GM19035 (cell line): ENCODE measurements at regions not wholly inside any gene's neighbourhood (a gene's known extent, or its start where the extent isn't known, plus 50 kb on each side); places are given as distances from the start of the nearest gene placed in this dataset.
"Not testable (repeated sequence)": the region's sequence is repeated elsewhere in the genome, so short reads cannot be mapped to it uniquely, and the experiment has no call there.

ENCODE experiments used
- ATAC-seq: cut with Tn5 transposase; IDR thresholded peaks from one replicate; pipeline ENCODE4 v1.9.1; 2021; ENCODE audit not compliant: unreplicated experiment

DNA sequence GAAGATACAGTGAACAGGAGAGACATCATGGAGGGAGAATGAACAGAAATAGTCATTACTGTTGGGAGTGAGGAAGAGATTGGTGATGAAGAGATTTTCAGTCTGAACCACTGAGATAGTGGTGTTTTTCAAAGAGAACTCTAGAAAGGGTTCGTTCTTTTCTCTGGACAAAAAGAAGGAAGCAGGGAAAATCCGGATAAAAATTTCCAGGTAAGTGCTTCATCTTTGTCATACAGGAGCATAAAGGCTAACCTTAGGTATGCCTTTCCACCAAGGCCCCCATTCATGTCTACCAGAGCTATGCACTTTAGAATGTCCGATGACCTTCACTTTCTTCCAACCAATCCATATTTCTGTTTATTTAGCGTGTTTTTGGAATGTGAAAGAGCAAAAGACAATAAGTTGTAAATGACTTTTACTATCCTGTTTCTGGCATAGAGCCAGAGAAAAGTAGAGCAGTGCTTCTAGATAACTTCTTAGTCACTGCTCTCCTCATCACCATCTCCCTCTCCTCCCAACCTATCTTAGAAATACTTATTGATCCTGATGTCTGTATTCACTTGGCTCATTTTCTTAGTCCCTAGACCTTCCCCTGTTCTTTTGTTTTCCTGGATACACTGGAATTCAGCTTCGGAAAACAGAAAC, 116.5 kb downstream of the TTC6 start:
- ATAC-seq = no peak

DNA sequence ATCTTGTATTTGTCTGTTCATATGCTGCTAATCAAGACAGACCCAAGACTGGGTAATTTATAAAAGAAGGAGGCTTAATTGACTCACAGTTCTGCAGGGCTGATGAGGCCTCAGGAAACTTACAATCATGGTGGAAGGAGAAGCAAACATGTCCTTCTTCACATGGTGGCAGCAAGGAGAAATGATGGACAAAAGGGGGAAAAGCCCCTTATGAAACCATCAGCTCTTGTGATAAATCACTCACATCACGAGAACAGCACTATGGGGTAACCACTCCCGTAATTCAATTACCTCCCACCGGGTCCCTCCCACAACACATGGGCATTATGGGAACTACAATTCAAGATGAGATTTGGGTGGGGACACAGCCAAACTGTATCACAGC, 117.0 kb downstream of the TTC6 start:
- ATAC-seq = not testable (repeated sequence)

DNA sequence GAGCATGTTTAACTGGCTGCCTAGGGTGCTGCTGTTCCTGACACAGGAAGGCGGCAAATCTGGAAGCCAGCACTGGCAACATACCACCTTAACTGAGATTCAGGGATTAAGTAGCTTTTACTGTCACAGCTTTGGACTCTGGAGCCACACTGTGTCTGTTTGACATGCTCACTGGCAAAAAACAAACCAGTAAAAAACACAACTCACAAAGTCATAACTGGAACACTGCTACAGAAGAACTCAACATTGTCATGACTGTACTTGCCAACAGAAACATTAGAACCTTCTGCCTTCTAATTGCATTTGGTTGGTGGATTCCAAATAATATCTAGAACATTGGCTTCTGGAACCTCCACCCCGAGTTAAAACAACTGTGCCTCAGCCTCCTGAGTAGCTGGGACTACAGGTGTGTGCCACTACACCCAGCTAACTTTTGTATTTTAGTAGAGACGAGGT, 117.6 kb downstream of the TTC6 start:
- ATAC-seq = no peak

DNA sequence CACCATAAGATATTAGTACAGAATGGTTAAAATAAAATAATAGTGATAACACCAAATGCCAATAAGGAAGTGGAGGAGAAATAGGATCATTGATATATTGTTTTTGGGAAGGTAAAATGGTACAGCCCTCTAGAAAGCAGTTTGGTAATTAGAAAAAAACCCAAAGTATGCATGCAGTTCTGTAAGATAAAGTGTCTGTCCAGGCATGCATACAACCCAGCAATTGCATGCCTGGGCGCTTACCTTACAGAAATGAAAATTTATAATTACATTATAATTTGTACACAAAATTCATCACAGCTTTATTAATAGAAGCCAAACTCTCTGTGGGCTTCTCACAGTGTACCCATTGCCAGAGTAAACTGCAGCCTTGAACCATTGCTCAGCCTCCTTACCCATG, 124.7 kb downstream of the TTC6 start:
- ATAC-seq = no peak

DNA sequence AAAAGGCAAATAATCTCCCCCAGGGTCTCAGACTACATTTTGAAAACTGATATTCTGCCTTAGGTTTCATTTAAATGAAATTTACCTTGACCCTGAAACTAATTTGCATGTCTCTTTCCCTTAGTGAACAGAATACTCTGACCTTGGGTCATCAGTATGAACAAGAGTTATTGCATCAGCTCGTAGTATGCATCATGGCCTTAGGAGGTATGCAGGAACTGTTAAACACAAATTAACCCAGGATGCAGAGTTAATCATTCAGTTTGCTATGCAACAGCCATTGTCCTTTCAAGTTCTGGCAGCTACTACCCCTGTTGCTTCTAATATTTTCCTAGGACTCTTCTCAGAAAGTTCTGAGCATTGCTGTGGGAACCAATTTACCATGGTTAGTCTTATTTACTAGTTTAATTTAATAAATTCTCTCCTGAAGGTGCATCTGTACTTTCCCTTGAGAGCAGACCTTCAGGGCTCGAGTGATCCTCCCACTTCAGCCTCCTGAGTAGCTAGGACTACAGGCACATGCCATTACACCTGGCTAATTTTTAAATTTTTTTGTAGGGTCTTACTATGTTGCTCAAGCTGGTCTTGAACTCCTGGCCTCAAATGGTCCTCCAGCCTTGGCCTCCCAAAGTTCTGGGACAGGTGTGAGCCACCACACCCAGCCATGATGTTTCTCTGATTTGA, 126.7 kb downstream of the TTC6 start:
- ATAC-seq = no peak

DNA sequence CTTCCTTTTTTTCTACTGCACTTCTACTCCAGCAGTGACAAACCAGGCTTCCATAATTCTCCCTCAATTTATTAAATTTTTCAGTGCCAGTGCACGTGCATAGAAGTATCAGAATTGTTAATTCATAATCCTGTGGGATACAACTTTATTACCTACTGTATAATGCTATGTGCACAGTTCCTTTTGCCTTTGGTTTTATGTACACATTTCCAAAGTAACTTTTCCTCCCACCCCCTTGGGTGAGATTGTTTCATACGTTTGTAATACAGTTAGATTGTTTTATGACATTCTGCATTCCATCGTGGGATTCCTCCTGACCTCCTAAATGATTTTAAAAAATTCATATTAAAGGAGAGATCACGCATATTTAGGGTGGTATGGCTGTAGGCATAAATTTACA, 128.1 kb downstream of the TTC6 start:
- ATAC-seq = no peak

DNA sequence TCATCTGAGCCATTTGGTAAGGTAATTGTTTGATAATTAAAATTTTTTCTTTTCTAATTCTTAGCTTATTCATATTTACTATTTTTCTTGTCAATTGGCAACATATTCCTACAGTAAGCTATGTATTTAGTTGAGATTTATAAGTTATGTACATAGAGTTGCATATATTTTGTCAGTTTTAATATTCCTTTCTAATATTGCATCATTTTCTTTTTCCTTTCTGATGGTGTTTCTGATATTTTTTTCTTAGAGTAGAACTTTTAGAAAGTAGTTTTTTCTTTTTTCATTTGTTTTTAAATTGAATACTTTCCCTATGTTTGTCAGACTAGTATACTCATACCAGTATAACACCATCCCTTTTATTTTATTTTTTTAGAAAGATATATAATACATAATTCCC, 131.3 kb downstream of the TTC6 start:
- ATAC-seq = no peak

DNA sequence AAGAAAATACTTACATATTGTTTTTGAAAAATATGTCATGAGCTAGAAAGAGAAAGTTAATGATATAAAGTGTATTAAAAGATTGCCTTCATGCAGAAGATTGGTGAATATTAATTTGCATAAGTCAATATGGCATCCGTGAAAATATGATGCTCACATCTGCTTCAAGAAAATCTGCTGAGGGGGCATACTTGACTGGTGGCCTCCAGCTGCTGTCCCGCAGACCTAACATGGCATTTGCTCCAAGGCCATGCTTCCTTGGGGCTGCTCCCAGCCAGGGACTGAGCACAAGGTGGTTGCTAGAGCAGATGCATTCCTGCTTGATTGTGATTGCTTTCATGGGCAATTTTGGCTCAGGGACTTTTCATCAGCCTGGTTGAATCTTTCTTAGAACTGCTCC, 133.8 kb downstream of the TTC6 start:
- no peak for ATAC-seq

DNA sequence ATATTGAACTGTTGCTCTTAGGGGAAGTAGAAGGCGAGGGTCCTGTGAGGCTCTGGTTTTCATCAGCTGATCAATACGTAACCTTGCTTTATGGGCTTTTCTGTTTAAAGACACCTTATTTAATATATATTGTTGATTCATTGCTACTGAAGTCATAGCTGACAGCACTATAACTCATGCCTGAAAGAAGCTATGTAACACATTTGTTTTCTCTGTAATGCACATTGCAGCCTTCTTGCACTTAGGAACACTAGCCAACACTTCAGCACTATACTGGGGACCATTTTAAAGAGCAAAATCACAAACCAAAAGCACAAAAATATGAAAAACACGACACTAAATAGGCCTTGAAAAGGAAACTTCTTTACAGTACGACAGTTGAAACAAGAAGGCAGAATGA, 135.7 kb downstream of the TTC6 start:
- ATAC-seq = no peak

DNA sequence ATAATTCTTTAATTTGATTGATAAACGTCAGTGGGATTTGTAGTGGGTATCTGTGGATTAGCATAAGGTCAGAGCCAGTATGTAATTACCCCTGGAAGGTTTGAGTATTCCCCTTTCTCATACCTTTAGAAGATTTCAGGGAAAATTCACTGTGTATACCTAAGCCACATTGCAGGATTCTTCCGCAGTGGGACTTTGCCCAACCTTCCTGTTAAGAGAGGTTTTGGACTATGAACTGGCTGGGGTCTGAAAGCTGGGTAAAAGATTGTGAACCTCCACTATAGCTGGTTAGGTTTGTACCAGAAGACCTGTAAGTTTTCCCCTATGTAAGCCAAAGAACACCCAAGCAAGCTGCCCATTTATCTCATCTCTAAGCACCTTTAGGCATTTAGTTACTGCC, 150.2 kb downstream of the TTC6 start:
- ATAC-seq = no peak

DNA sequence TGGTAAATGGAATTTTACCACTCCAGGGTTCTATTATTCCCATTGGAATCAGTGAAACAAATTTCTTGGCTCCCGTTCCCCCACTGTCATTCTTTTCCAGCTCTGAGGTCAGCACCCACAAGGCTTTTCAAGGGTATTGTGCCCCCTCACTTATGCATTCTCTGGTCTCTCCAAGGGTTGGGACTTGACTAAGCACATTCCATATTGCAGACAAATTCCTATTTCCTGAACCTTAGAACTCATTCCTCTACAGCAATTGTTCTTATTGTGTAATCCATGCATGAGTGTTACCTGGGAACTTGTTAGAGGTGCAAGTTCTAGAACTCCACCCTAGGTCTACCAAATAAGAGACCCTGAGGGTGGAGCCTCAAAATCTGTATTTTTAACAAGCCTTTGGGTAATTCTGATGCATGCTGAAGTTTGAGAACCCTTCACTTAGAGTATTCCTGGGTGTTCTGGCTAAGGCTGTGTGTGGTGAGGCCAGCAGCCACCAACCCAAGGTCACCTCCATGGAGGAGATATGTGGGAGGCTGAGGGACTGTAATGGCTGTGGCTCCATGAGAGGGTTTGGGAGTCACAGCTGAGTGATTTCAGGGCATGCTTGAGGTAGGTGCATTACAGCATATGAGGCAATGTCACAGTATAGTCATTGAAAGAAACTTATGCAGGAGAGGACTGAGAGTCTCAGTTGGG, 150.9 kb downstream of the TTC6 start:
- no peak for ATAC-seq

DNA sequence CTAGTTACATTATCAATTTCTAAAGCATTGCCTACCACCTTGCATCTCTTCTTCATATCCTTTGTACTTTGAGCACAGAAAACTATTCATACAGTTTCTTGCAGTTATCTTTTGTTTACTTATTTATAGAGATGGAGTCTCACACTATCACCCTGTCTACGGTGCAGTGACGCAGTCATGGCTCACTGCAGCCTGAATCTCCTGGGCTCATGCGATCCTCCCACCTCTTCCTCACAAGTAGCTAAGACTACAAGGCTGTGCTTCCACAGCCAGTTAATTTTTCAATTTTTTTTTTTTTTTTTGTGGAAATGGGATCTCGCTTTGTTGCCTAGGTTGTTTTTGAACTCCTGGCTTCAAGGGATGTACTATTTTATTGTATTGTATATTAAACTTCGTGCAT, 158.0 kb downstream of the TTC6 start:
- ATAC-seq = no peak

DNA sequence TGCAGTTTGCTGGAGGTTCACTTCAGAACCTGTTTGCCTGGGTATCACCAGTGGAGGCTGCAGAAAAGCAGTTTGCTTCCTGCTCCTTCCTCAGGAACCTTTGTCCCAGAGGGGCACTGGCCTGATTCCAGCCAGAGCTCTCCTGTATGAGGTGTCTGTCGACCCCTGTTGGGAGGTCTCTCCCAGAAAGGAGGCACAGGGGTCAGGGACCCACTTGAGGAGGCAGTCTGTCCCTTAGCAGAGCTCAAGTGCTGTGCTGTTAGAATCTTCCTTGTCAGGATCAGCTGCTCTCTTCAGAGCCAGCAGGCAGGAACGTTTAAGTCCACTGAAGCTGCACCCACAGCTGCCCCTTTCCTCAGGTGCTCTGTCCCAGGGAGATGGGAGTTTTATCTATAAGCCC, 164.8 kb downstream of the TTC6 start:
- not testable (repeated sequence) for ATAC-seq

DNA sequence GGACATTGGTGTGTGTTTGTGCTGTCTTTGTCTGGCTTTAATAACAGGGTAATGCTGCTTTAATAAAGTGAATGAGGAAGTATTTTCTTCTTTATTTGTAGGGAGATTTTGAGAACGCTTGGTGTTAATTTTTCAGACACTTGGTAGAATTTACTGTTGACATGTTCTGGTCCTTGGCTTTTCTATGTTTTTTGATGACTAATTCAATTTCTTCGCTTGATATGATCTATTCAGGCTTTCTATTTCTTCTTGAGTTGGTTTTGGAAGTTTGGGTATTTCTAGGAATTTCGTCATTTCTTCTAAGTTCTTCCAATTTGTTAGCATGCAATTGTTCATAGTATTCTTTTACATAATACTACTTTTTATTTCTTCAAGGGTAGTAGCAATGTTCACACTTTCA, 167.8 kb downstream of the TTC6 start:
- no peak for ATAC-seq

DNA sequence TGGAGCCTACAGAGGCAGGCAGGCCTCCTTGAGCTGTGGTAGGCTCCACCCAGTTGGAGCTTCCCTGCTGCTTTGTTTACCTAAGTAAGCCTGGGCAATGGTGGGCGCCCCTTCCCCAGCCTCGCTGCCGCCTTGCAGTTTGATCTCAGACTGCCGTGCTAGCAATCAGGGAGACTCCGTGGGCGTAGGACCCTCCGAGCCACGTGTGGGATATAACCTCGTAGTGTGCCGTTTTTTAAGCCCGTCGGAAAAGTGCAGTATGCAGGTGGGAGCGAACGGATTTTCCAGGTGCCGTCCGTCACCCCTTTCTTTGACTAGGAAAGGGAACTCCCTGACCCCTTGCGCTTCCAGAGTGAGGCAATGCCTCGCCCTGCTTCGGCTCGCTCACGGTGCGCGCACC, 176.9 kb downstream of the TTC6 start:
- ATAC-seq = not testable (repeated sequence)

DNA sequence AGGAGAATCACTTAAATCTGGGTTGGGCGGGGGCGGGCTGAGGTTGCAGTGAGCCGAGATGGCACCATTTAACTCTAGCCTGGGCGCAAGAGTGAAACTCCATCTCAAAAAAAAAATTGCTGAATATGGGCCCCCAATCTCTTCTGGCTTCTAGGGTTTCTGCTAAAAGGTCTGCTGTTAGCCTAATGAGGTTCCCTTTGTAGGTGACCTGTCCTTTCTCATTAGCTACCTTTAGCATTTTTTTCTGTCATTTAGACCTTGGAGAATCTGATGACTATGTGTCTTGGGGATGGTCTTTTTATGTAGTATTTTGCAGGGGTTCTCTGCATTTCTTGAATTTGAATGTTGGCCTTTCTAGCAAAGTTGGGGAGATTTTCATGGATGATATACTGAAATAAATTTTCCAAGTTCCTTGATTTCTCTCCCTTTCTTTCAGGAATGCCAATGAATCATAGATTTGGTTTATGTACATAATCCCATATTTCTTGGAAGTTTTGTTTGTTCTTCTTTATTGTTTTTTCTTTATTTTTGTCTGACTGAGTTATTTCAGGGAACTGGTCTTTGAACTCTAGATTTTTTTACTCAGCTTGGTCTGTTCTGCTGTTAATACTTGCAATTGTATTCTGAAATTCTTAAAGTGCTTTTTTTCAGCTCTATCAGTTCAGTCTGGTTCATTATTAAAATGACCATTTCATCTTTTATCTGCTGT, 181.5 kb downstream of the TTC6 start:
- ATAC-seq = no peak

DNA sequence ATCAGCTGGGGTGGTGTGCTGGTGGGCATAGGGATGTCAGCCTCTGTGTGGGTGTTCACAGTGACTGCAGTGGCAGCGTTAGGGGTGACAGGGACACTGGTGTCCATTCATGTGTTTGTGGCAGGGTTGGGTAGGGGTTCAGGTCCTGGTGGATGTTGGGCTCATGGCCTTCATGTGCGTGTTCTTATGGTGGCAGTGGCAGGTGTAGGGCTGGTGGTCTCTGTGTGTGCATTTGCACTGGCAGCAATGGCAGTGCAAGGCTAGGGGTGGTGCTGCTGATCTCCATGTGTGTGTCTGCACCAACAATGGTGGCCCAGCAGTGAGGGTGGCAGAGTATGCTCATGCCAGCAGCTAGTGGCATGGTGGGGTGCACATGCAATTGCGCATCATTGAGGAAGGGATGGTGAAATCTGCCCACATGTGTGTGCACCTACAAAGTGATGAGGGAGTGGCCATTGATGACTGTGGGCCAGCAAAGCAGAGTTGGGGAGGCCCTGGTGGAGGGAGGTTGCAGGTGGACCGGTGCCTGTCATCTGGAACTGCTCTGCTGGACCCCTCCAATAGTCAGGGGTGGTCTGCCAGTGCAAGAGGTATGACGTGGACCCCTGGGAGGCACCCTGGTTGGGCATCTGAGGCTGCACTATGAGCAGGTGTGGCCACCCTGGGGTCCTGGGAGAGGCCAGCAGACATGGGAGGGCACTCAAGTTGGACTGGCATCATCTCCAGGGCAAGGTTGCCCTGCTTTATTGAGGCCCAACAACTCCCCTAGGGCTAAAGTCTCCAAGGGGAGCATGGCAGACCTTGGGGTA, 182.9 kb downstream of the TTC6 start:
- ATAC-seq = no peak

DNA sequence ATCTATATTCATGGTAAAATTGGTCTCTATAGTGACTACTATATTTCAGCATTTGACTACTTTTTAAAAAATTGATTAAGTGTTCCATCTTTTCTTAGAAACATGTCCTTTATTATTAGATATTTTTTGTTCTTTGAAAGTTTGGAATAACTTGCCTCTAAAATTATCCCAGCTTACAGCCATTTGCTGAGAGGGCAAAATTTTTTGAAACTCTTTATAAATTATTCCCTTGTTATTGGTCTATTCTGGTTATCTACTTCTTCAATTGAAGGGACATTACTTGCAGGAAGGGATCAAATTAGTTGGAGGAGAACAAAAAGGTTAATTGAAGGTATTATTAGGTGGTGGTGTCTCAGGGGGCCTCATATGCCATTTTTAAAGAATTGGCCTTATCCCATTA, 184.1 kb downstream of the TTC6 start:
- no peak for ATAC-seq

DNA sequence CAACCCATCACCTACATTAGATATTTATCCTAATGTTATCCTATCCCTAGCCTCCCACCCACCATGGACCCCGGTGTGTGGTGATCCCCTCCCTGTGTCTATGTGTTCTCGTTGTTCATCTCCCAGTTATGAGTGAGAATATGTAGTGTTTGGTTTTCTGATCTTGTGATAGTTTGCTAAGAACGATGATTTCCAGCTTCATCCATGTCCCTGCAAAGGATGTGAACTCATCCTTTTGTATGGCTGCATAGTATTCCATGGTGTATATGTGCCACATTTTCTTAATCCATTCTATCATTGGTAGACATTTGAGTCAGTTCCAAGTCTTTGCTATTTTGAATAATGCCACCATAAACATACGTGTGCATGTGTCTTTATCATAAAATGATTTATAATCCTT, 185.3 kb downstream of the TTC6 start:
- ATAC-seq = not testable (repeated sequence)

DNA sequence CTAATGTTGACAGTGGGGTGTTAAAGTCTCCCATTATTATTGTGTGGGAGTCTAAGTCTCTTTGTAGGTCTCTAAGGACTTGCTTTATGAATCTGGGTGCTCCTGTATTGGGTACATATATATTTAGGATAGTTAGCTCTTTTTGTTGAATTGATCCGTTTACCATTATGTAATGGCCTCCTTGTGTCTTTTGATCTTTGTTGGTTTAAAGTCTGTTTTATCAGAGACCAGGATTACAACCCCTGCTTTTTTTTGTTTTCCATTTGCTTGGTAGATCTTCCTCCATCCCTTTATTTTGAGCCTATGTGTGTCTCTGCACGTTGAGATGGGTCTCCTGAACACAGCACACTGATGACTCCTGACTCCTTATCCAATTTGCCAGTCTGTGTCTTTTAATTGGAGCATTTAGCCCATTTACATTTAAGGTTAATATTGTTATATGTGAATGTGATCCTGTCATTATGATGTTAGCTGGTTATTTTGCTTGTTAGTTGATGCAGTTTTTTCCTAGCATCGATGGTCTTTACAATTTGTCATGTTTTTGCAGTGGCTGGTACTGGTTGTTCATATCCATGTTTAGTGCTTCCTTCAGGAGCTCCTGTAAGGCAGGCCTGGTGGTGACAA, 188.9 kb downstream of the TTC6 start:
- not testable (repeated sequence) for ATAC-seq
